ENCODE measurements at regions not wholly inside any gene's neighbourhood (a gene's known extent, or its start where the extent isn't known, plus 50 kb on each side); places are given as distances from the start of the nearest gene placed in this dataset.
"Not testable (repeated sequence)": the region's sequence is repeated elsewhere in the genome, so short reads cannot be mapped to it uniquely, and the experiment has no call there.

GRCh38 chr18:42517896-42518295, 562.9 kb downstream of the PIK3C3 start:
- no peak overlapping the region for H3K27ac Mint-ChIP-seq
- peaks cover 0 to 3% (median 0%) of the 10 kb centered on the region in 3 donors for H3K9me3 Mint-ChIP-seq
- H3K4me1 Mint-ChIP-seq, result no peaks in the 10 kb centered on the region
- no peak overlapping the region for H3K4me3 Mint-ChIP-seq
- no peaks in the 10 kb centered on the region for H3K36me3 Mint-ChIP-seq
- no peaks in the 10 kb centered on the region for H3K27me3 Mint-ChIP-seq

- H3K4me1 Mint-ChIP-seq, H3K36me3 Mint-ChIP-seq, H3K9me3 Mint-ChIP-seq, H3K27me3 Mint-ChIP-seq, H3K27ac Mint-ChIP-seq, H3K4me3 Mint-ChIP-seq: not testable (repeated sequence)
Measured at GRCh38 chr18:42518331-42518730, 563.3 kb downstream of the PIK3C3 start.

- peaks cover 0 to 5% (median 2%) of the 10 kb centered on the region in 3 donors for H3K9me3 Mint-ChIP-seq
- no peak overlapping the region for H3K4me3 Mint-ChIP-seq
- H3K27ac Mint-ChIP-seq, result no peak overlapping the region
- H3K27me3 Mint-ChIP-seq, result no peaks in the 10 kb centered on the region
- no peaks in the 10 kb centered on the region for H3K4me1 Mint-ChIP-seq
- H3K36me3 Mint-ChIP-seq, result no peaks in the 10 kb centered on the region
Measured at GRCh38 chr18:42520138-42520537, 565.1 kb downstream of the PIK3C3 start.

- no peaks in the 10 kb centered on the region for H3K27me3 Mint-ChIP-seq
- H3K27ac Mint-ChIP-seq, result no peak overlapping the region
- no peaks in the 10 kb centered on the region for H3K36me3 Mint-ChIP-seq
- H3K9me3 Mint-ChIP-seq, result peaks cover 0 to 4% (median 2%) of the 10 kb centered on the region in 3 donors
- H3K4me3 Mint-ChIP-seq, result no peak overlapping the region
- no peaks in the 10 kb centered on the region for H3K4me1 Mint-ChIP-seq
Measured at GRCh38 chr18:42525905-42526304, 570.9 kb downstream of the PIK3C3 start.

GRCh38 chr18:42527766-42528165, 572.7 kb downstream of the PIK3C3 start:
- Mint-ChIP-seq H3K36me3 (no peaks in the 10 kb centered on the region), H3K27ac (no peak overlapping the region), H3K4me1 (no peaks in the 10 kb centered on the region), H3K9me3 (peaks cover 0 to 2% (median 2%) of the 10 kb centered on the region in 3 donors), H3K27me3 (no peaks in the 10 kb centered on the region), H3K4me3 (no peak overlapping the region)

- Mint-ChIP-seq H3K27me3 (no peaks in the 10 kb centered on the region), H3K4me3 (no peak overlapping the region), H3K27ac (no peak overlapping the region), H3K36me3 (no peaks in the 10 kb centered on the region), H3K9me3 (no peaks in the 10 kb centered on the region), H3K4me1 (no peaks in the 10 kb centered on the region)
Measured at GRCh38 chr18:42530276-42530675, 575.2 kb downstream of the PIK3C3 start.

GRCh38 chr18:42532119-42532518, 577.1 kb downstream of the PIK3C3 start:
- no peaks in the 10 kb centered on the region for H3K4me1 Mint-ChIP-seq
- no peaks in the 10 kb centered on the region for H3K27me3 Mint-ChIP-seq
- no peaks in the 10 kb centered on the region for H3K36me3 Mint-ChIP-seq
- no peak overlapping the region for H3K27ac Mint-ChIP-seq
- no peaks in the 10 kb centered on the region for H3K9me3 Mint-ChIP-seq
- H3K4me3 Mint-ChIP-seq, result no peak overlapping the region

- no peaks in the 10 kb centered on the region for H3K36me3 Mint-ChIP-seq
- no peaks in the 10 kb centered on the region for H3K9me3 Mint-ChIP-seq
- no peak overlapping the region for H3K27ac Mint-ChIP-seq
- no peaks in the 10 kb centered on the region for H3K4me1 Mint-ChIP-seq
- H3K4me3 Mint-ChIP-seq, result no peak overlapping the region
- H3K27me3 Mint-ChIP-seq, result no peaks in the 10 kb centered on the region
Measured at GRCh38 chr18:42533009-42533575, 578.1 kb downstream of the PIK3C3 start.

- H3K9me3 Mint-ChIP-seq, result no peaks in the 10 kb centered on the region
- H3K4me1 Mint-ChIP-seq, result no peaks in the 10 kb centered on the region
- no peaks in the 10 kb centered on the region for H3K27me3 Mint-ChIP-seq
- no peaks in the 10 kb centered on the region for H3K36me3 Mint-ChIP-seq
- H3K4me3 Mint-ChIP-seq, result no peak overlapping the region
- H3K27ac Mint-ChIP-seq, result no peak overlapping the region
Measured at GRCh38 chr18:42533616-42534015, 578.6 kb downstream of the PIK3C3 start.

GRCh38 chr18:42534313-42534712, 579.3 kb downstream of the PIK3C3 start:
- no peaks in the 10 kb centered on the region for H3K36me3 Mint-ChIP-seq
- H3K4me1 Mint-ChIP-seq, result no peaks in the 10 kb centered on the region
- no peak overlapping the region for H3K27ac Mint-ChIP-seq
- H3K4me3 Mint-ChIP-seq, result no peak overlapping the region
- H3K9me3 Mint-ChIP-seq, result no peaks in the 10 kb centered on the region
- H3K27me3 Mint-ChIP-seq, result no peaks in the 10 kb centered on the region

GRCh38 chr18:42536442-42536841, 579.0 kb downstream of the RIT2 start:
- Mint-ChIP-seq H3K27ac (no peak overlapping the region), H3K4me3 (no peak overlapping the region), H3K9me3 (no peaks in the 10 kb centered on the region), H3K27me3 (no peaks in the 10 kb centered on the region), H3K36me3 (no peaks in the 10 kb centered on the region), H3K4me1 (no peaks in the 10 kb centered on the region)

GRCh38 chr18:42537291-42537690, 578.2 kb downstream of the RIT2 start:
- Mint-ChIP-seq H3K9me3 (peaks cover 0 to 3% (median 0%) of the 10 kb centered on the region in 3 donors), H3K4me3 (no peak overlapping the region), H3K36me3 (no peaks in the 10 kb centered on the region)

GRCh38 chr18:42544901-42545300, 570.6 kb downstream of the RIT2 start:
- no peaks in the 10 kb centered on the region for H3K36me3 Mint-ChIP-seq
- no peak overlapping the region for H3K27ac Mint-ChIP-seq
- H3K9me3 Mint-ChIP-seq, result peaks cover 0 to 6% (median 1%) of the 10 kb centered on the region in 3 donors
- H3K4me1 Mint-ChIP-seq, result no peaks in the 10 kb centered on the region
- no peaks in the 10 kb centered on the region for H3K27me3 Mint-ChIP-seq
- H3K4me3 Mint-ChIP-seq, result no peak overlapping the region

More at GRCh38 chr18:42537291-42537690, 578.2 kb downstream of the RIT2 start:
- H3K27ac Mint-ChIP-seq, result no peak overlapping the region
- H3K27me3 Mint-ChIP-seq, result no peaks in the 10 kb centered on the region
- no peaks in the 10 kb centered on the region for H3K4me1 Mint-ChIP-seq

GRCh38 chr18:42545825-42546224, 569.7 kb downstream of the RIT2 start:
- Mint-ChIP-seq H3K27me3 (no peaks in the 10 kb centered on the region), H3K4me1 (no peaks in the 10 kb centered on the region), H3K4me3 (no peak overlapping the region), H3K27ac (peak overlapping the region in 1 of 3 donors; percentile 65), H3K36me3 (no peaks in the 10 kb centered on the region), H3K9me3 (peaks cover 0 to 6% (median 1%) of the 10 kb centered on the region in 3 donors)

GRCh38 chr18:42548493-42548892, 567.0 kb downstream of the RIT2 start:
- no peaks in the 10 kb centered on the region for H3K4me1 Mint-ChIP-seq
- H3K4me3 Mint-ChIP-seq, result no peak overlapping the region
- no peaks in the 10 kb centered on the region for H3K27me3 Mint-ChIP-seq
- peaks cover 1 to 5% (median 3%) of the 10 kb centered on the region in 3 donors for H3K9me3 Mint-ChIP-seq
- no peaks in the 10 kb centered on the region for H3K36me3 Mint-ChIP-seq
- peak overlapping the region in 1 of 3 donors; percentile 14 for H3K27ac Mint-ChIP-seq

GRCh38 chr18:42549596-42549995, 565.9 kb downstream of the RIT2 start:
- Mint-ChIP-seq H3K4me3 (no peak overlapping the region), H3K27ac (no peak overlapping the region), H3K4me1 (no peaks in the 10 kb centered on the region), H3K9me3 (peaks cover 1 to 5% (median 3%) of the 10 kb centered on the region in 3 donors), H3K36me3 (no peaks in the 10 kb centered on the region), H3K27me3 (no peaks in the 10 kb centered on the region)
